ENCODE measurements at regions not wholly inside any gene's neighbourhood (a gene's known extent, or its start where the extent isn't known, plus 50 kb on each side); places are given as distances from the start of the nearest gene placed in this dataset.

DNA sequence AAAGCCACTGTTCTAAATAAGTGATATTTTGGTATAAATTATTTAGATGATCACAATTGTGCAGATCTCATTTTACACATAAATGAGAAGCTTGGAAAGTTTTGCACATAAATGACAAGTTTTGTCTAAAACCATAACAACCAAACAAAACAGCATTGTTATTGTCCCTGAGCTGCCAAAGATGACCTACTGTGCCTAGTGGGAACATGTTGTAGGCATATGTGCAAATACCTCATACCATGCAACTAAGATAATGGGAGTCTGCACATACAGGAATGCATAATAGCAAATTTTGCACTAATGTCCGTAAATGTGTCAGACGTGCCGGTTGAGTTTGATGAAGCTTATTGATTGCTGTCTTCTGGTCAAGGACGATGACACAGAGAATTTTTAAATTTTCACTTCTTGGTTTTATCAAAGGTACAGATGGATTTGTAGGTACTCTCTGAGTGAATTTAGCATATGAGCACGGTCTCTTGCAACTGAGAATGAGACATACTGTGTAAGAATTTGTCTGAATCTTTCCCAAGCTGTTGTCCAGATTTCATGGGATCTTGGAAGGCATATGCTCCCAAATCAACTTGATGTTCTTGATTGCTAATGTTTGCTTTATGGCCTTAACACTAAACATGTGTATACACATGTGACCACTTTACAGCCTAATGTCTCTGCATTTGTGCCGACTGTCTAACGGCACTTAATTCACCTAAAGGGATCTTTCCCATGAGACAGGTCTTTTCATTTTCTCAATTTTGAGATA lies 1133.5 kb downstream of the FAT4 start:
- Histone ChIP-seq H2AFZ (ENCODE audit: low read depth, low read length) (no peak overlapping the region), H3K9me3 (ENCODE audit: insufficient read depth, low read depth, low read length) (no peaks in the 10 kb centered on the region), H3K36me3 (ENCODE audit: insufficient read depth, low read length) (no peaks in the 10 kb centered on the region), H3K9ac (ENCODE audit: low read length) (no peak overlapping the region), H3K27me3 (ENCODE audit: insufficient read depth, low read length) (no peaks in the 10 kb centered on the region), H4K20me1 (ENCODE audit: insufficient read depth, low read length) (no peaks in the 10 kb centered on the region), H3K79me2 (ENCODE audit: insufficient read depth, low read length) (no peaks in the 10 kb centered on the region), H3K4me3 (ENCODE audit: insufficient read depth, low read depth, low read length) (no peak overlapping the region), H3K27ac (ENCODE audit: low read depth, low read length) (no peak overlapping the region), H3K4me1 (ENCODE audit: insufficient read depth, low read length) (no peaks in the 10 kb centered on the region), H3K4me2 (ENCODE audit: low read length) (no peak overlapping the region)
- Mint-ChIP-seq H3K36me3 (ENCODE audit: low read depth, unreplicated experiment) (no peaks in the 10 kb centered on the region), H3K27me3 (ENCODE audit: low read depth, unreplicated experiment) (no peaks in the 10 kb centered on the region), H3K4me1 (ENCODE audit: low read depth, unreplicated experiment) (peaks cover 3% of the 10 kb centered on the region), H3K4me3 (ENCODE audit: unreplicated experiment) (no peak overlapping the region), H3K27ac (ENCODE audit: unreplicated experiment) (no peak overlapping the region), H3K9me3 (ENCODE audit: unreplicated experiment) (no peaks in the 10 kb centered on the region)
- DNase-seq (ENCODE audit: low read depth) (no peak), FAIRE-seq (no peak)
- TF ChIP-seq, protein P1, sequence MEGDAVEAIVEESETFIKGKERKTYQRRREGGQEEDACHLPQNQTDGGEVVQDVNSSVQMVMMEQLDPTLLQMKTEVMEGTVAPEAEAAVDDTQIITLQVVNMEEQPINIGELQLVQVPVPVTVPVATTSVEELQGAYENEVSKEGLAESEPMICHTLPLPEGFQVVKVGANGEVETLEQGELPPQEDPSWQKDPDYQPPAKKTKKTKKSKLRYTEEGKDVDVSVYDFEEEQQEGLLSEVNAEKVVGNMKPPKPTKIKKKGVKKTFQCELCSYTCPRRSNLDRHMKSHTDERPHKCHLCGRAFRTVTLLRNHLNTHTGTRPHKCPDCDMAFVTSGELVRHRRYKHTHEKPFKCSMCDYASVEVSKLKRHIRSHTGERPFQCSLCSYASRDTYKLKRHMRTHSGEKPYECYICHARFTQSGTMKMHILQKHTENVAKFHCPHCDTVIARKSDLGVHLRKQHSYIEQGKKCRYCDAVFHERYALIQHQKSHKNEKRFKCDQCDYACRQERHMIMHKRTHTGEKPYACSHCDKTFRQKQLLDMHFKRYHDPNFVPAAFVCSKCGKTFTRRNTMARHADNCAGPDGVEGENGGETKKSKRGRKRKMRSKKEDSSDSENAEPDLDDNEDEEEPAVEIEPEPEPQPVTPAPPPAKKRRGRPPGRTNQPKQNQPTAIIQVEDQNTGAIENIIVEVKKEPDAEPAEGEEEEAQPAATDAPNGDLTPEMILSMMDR (IDR thresholded peaks at IDR 0.05; ENCODE audit: insufficient read depth, low read depth, low read length), result no peak
- TF ChIP-seq EZH2 (IDR thresholded peaks at IDR 0.05; ENCODE audit: insufficient read depth, low read length), result no peak

DNA sequence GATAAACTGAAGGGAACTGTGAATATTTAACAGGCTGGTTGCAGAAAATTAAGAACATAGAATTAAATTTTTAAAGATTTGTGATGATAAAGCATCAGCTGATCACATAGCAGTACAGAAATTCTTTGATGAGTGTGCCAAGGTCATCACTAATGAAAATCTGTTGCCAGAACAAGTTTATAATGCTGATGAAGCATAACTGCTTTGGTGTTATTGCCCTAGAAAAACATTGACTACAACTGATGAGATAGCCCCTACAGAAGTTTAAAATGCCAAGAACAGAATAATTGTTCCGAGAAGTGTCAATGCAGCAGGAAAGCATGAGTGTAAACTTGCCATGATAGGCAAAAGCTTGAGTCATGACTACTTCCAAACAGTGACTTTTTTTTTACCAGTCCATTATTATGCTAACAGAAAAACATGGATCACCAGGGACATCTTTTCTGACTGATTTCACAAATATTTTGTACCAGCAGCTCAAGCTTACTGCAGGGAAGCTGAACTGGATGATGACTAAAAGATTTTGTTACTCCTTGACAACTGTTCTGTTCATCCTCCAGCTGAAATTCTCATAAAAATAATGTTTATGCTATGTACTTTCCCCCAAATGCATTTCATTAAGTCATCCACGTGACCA lies 1136.6 kb downstream of the FAT4 start:
- Histone ChIP-seq H3K4me2 (ENCODE audit: low read length) (no peak overlapping the region), H4K20me1 (ENCODE audit: insufficient read depth, low read length) (no peaks in the 10 kb centered on the region), H2AFZ (ENCODE audit: low read depth, low read length) (no peak overlapping the region), H3K27me3 (ENCODE audit: insufficient read depth, low read length) (no peaks in the 10 kb centered on the region), H3K4me1 (ENCODE audit: insufficient read depth, low read length) (no peaks in the 10 kb centered on the region), H3K36me3 (ENCODE audit: insufficient read depth, low read length) (no peaks in the 10 kb centered on the region), H3K4me3 (ENCODE audit: insufficient read depth, low read depth, low read length) (no peak overlapping the region), H3K79me2 (ENCODE audit: insufficient read depth, low read length) (no peaks in the 10 kb centered on the region), H3K9me3 (ENCODE audit: insufficient read depth, low read depth, low read length) (no peaks in the 10 kb centered on the region), H3K9ac (ENCODE audit: low read length) (no peak overlapping the region), H3K27ac (ENCODE audit: low read depth, low read length) (no peak overlapping the region)
- FAIRE-seq (no peak), DNase-seq (ENCODE audit: low read depth) (peak; percentile 8)
- Mint-ChIP-seq H3K4me3 (ENCODE audit: unreplicated experiment) (no peak overlapping the region), H3K9me3 (ENCODE audit: unreplicated experiment) (no peaks in the 10 kb centered on the region), H3K27ac (ENCODE audit: unreplicated experiment) (no peak overlapping the region), H3K4me1 (ENCODE audit: low read depth, unreplicated experiment) (peaks cover 3% of the 10 kb centered on the region), H3K27me3 (ENCODE audit: low read depth, unreplicated experiment) (no peaks in the 10 kb centered on the region), H3K36me3 (ENCODE audit: low read depth, unreplicated experiment) (no peaks in the 10 kb centered on the region)
- TF ChIP-seq EZH2 (IDR thresholded peaks at IDR 0.05; ENCODE audit: insufficient read depth, low read length), result no peak
- TF ChIP-seq, protein P1 (IDR thresholded peaks at IDR 0.05; ENCODE audit: insufficient read depth, low read depth, low read length), result no peak

DNA sequence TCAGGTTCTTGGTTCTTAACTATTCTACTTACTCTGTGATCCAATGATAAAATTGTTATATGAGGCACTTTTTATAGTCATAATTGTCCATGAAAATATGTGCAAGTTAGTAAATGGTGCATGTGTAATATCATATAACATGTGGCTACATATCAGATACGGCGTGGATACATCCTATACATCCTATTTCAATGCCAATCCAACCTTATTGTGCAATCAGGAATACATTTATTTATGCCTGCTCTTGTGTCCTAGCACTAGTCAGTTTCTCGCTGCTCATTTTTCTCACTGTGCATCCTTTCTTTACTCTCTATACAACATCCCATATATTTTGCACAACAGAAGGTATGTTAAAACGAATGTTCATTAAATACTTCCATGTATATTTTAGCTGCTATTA lies 1141.1 kb downstream of the FAT4 start:
- no peaks in the 10 kb centered on the region for H4K20me1 ChIP-seq (ENCODE audit: insufficient read depth, low read length)
- H3K36me3 ChIP-seq (ENCODE audit: insufficient read depth, low read length), result no peaks in the 10 kb centered on the region
- no peaks in the 10 kb centered on the region for H3K4me1 ChIP-seq (ENCODE audit: insufficient read depth, low read length)
- no peak for FAIRE-seq
- H3K4me3 Mint-ChIP-seq (ENCODE audit: unreplicated experiment), result no peak overlapping the region
- no peak for DNase-seq (ENCODE audit: low read depth)
- no peaks in the 10 kb centered on the region for H3K79me2 ChIP-seq (ENCODE audit: insufficient read depth, low read length)
- H3K9me3 ChIP-seq (ENCODE audit: insufficient read depth, low read depth, low read length), result no peaks in the 10 kb centered on the region
- no peaks in the 10 kb centered on the region for H3K36me3 Mint-ChIP-seq (ENCODE audit: low read depth, unreplicated experiment)
- no peak overlapping the region for H3K4me2 ChIP-seq (ENCODE audit: low read length)
- peaks cover 3% of the 10 kb centered on the region for H3K4me1 Mint-ChIP-seq (ENCODE audit: low read depth, unreplicated experiment)
- no peak for TF ChIP-seq EZH2 (IDR thresholded peaks at IDR 0.05; ENCODE audit: insufficient read depth, low read length)
- TF ChIP-seq, protein P1 (IDR thresholded peaks at IDR 0.05; ENCODE audit: insufficient read depth, low read depth, low read length), result no peak
- no peaks in the 10 kb centered on the region for H3K9me3 Mint-ChIP-seq (ENCODE audit: unreplicated experiment)
- no peak overlapping the region for H3K27ac ChIP-seq (ENCODE audit: low read depth, low read length)
- H3K9ac ChIP-seq (ENCODE audit: low read length), result no peak overlapping the region
- H3K27ac Mint-ChIP-seq (ENCODE audit: unreplicated experiment), result no peak overlapping the region
- no peaks in the 10 kb centered on the region for H3K27me3 ChIP-seq (ENCODE audit: insufficient read depth, low read length)
- no peaks in the 10 kb centered on the region for H3K27me3 Mint-ChIP-seq (ENCODE audit: low read depth, unreplicated experiment)
- no peak overlapping the region for H3K4me3 ChIP-seq (ENCODE audit: insufficient read depth, low read depth, low read length)
- H2AFZ ChIP-seq (ENCODE audit: low read depth, low read length), result no peak overlapping the region
